AG04450 (cell line): ENCODE measurements at regions not wholly inside any gene's neighbourhood (a gene's known extent, or its start where the extent isn't known, plus 50 kb on each side); places are given as distances from the start of the nearest gene placed in this dataset.

Experiments
- CTCF ChIA-PET: fragments of 300-600, 350-600 bp; formaldehyde crosslinking; extraction: SDS; loops from one replicate; lab custom pipeline; 2022; ENCODE audit warnings: antibody characterized with exemption, inconsistent platforms; lab: Charles Lee
- POLR2A ChIA-PET: fragments of 350-600 bp; formaldehyde crosslinking; extraction: SDS; loops from one replicate; lab custom pipeline; 2021; ENCODE audit warnings: antibody characterized with exemption, inconsistent platforms; lab: Yijun Ruan, JAX
- DNase-seq: peaks from one replicate; pipeline ENCODE4 v3.0.0-alpha.2; 2011; ENCODE audit warnings: low read depth, low spot score
- H3K27ac ChIP-seq: one replicate; pipeline ENCODE4 v1.5.1; 2012; ENCODE audit warnings: low read depth, low read length, control low read depth
- H3K27me3 ChIP-seq: one replicate; pipeline ENCODE4 v1.6.0; 2012; ENCODE audit warnings: low read length; ENCODE audit not compliant: control insufficient read depth, insufficient read depth
- H3K4me3 ChIP-seq: 2 replicates; pipeline ENCODE4 v1.5.1; 2011; ENCODE audit warnings: mild to moderate bottlenecking, low read depth, low read length, control low read depth
- H3K9me3 ChIP-seq: 2 replicates; pipeline ENCODE4 v1.5.1; 2012; ENCODE audit warnings: low read length; ENCODE audit not compliant: control insufficient read depth, insufficient read depth
- TF ChIP-seq, protein P1 (sequence below): IDR thresholded peaks from 2 replicates; pipeline ENCODE4 v1.5.1; 2011; ENCODE audit warnings: low read depth, low read length, control low read depth, inconsistent platforms

GRCh38 chr16:55380485-55380884 is 56.5 kb downstream of the IRX6 start:
- no peak for DNase-seq
- CTCF ChIA-PET: interaction anchor here (0.6 kb wide), 1 partner anchor 11 kb away, joined by 8 read pairs; no protein-coding TSS in a partner anchor
- TF ChIP-seq, protein P1, sequence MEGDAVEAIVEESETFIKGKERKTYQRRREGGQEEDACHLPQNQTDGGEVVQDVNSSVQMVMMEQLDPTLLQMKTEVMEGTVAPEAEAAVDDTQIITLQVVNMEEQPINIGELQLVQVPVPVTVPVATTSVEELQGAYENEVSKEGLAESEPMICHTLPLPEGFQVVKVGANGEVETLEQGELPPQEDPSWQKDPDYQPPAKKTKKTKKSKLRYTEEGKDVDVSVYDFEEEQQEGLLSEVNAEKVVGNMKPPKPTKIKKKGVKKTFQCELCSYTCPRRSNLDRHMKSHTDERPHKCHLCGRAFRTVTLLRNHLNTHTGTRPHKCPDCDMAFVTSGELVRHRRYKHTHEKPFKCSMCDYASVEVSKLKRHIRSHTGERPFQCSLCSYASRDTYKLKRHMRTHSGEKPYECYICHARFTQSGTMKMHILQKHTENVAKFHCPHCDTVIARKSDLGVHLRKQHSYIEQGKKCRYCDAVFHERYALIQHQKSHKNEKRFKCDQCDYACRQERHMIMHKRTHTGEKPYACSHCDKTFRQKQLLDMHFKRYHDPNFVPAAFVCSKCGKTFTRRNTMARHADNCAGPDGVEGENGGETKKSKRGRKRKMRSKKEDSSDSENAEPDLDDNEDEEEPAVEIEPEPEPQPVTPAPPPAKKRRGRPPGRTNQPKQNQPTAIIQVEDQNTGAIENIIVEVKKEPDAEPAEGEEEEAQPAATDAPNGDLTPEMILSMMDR: no peak
- Histone ChIP-seq H3K27ac (no peak overlapping the region), H3K27me3 (no peaks in the 10 kb centered on the region), H3K9me3 (no peaks in the 10 kb centered on the region), H3K4me3 (no peak overlapping the region)
- POLR2A ChIA-PET: no interaction called here

- TF ChIP-seq, protein P1: no peak
- CTCF ChIA-PET: no interaction called here
- Histone ChIP-seq H3K4me3 (no peak overlapping the region), H3K9me3 (no peaks in the 10 kb centered on the region), H3K27me3 (no peaks in the 10 kb centered on the region), H3K27ac (no peak overlapping the region)
- POLR2A ChIA-PET: no interaction called here
- DNase-seq: no peak
These were observed 60.6 kb downstream of the IRX6 start for GRCh38 chr16:55384288-55385247.

DNA sequence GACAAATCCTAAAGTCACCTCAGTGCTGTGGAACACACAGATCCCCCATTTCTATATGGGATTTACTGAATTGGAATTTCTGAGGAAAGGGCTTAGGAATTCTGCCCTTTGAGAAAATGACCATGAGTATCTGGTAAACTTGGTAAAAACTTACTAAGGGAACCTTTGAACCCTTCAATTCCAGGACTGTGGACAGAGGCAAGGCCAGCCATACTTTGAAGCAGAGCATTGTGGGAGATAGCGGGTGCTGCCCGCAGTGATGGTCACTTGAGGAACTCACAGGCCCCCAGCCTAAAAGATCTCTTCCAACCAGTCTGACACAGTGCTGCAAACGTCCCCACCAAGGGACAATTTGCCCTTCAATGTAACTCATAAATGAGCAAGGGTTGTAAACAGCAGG is 61.4 kb downstream of the IRX6 start:
- no peak for DNase-seq
- ChIA-PET CTCF (no interaction called here), POLR2A (no interaction called here)
- H3K9me3 ChIP-seq: no peaks in the 10 kb centered on the region
- no peak overlapping the region for H3K4me3 ChIP-seq
- TF ChIP-seq, protein P1: no peak
- no peak overlapping the region for H3K27ac ChIP-seq
- no peaks in the 10 kb centered on the region for H3K27me3 ChIP-seq

DNA sequence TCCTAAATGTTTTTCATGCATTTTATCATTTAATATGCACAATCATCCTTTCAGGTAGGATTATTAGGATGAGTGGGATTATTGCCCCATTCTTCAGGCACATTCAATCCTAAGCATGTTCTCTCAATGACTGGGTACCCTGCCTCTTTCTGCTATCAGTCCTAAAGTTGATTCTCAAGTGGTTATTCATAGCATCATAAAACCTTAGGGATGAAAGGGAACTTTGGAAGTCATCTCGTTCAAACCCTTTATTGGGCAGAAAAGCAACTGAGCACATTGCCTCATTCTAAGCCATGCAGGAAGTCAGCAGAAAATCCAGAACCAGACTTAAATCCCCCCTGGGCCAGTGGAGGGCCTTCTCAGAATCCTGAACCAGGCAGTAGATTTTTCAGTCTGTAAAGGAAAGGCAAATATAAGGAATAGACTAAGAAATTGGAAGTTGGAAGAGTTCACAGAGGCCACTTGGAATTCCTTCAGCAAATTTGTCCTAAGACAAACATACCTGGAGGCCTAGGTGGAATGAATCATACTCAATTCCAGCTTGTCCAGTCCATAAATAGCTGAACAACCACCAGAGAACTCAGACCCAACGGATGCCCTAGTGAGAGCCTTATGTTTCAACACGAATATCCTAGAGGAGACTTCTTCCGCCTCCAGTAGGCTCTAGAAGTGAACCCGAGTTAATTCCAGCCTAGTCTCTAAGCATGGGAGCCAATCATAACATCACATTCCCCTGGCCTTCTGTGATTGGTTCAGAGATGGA is 62.7 kb downstream of the IRX6 start:
- TF ChIP-seq, protein P1: no peak
- no peak overlapping the region for H3K27ac ChIP-seq
- H3K4me3 ChIP-seq: no peak overlapping the region
- ChIA-PET POLR2A (no interaction called here), CTCF (no interaction called here)
- H3K9me3 ChIP-seq: no peaks in the 10 kb centered on the region
- H3K27me3 ChIP-seq: no peaks in the 10 kb centered on the region
- DNase-seq: no peak
